ENCODE measurements at regions not wholly inside any gene's neighbourhood (a gene's known extent, or its start where the extent isn't known, plus 50 kb on each side); places are given as distances from the start of the nearest gene placed in this dataset.

DNA sequence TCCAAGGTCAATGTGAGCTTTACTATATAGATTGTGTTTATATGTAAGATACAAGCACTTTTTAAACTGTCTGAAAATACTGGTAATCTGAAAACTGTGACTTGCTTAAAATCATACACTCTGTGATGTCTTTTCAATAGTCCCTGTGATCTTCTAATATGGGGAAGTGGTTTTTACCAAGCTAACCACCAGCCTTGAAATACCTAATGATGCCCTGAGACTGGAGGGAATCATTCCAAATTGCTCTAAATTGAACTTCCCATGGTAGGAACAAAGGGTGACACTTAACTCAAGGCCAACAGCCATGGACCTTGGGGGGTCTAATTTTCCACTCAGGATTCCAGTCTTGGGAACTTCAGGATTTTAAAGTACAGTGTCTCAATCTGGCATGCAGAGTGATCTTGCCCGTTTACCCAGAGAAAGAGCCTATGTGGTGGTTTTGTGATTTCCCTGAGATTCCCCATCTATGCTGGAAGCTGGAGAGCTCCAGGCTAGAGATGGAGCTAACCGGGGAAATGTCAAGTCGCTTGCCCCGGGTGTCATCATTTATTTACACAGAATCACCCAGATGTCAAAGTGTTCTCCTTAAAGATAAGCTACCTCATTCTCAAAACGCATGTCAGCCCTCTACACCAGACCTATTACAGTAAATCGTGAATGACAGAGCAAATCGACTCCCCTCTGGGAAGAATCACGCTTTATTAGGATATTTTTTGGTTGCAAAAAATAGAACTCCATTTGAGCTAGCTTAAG, 198.5 kb downstream of the SP3 start:
- DNase-seq (ENCODE audit: low spot score) = no peak
- Mint-ChIP-seq H3K36me3 (ENCODE audit: low read depth, unreplicated experiment) (no peaks in the 10 kb centered on the region), H3K27me3 (ENCODE audit: unreplicated experiment) (no peaks in the 10 kb centered on the region), H3K4me1 (ENCODE audit: unreplicated experiment) (peaks cover 4% of the 10 kb centered on the region), H3K4me3 (ENCODE audit: unreplicated experiment) (no peak overlapping the region), H3K9me3 (ENCODE audit: unreplicated experiment) (no peaks in the 10 kb centered on the region), H3K27ac (ENCODE audit: unreplicated experiment) (no peak overlapping the region)
- TF ChIP-seq, protein P1, sequence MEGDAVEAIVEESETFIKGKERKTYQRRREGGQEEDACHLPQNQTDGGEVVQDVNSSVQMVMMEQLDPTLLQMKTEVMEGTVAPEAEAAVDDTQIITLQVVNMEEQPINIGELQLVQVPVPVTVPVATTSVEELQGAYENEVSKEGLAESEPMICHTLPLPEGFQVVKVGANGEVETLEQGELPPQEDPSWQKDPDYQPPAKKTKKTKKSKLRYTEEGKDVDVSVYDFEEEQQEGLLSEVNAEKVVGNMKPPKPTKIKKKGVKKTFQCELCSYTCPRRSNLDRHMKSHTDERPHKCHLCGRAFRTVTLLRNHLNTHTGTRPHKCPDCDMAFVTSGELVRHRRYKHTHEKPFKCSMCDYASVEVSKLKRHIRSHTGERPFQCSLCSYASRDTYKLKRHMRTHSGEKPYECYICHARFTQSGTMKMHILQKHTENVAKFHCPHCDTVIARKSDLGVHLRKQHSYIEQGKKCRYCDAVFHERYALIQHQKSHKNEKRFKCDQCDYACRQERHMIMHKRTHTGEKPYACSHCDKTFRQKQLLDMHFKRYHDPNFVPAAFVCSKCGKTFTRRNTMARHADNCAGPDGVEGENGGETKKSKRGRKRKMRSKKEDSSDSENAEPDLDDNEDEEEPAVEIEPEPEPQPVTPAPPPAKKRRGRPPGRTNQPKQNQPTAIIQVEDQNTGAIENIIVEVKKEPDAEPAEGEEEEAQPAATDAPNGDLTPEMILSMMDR (IDR thresholded peaks at IDR 0.05; ENCODE audit: unreplicated experiment) = no peak

DNA sequence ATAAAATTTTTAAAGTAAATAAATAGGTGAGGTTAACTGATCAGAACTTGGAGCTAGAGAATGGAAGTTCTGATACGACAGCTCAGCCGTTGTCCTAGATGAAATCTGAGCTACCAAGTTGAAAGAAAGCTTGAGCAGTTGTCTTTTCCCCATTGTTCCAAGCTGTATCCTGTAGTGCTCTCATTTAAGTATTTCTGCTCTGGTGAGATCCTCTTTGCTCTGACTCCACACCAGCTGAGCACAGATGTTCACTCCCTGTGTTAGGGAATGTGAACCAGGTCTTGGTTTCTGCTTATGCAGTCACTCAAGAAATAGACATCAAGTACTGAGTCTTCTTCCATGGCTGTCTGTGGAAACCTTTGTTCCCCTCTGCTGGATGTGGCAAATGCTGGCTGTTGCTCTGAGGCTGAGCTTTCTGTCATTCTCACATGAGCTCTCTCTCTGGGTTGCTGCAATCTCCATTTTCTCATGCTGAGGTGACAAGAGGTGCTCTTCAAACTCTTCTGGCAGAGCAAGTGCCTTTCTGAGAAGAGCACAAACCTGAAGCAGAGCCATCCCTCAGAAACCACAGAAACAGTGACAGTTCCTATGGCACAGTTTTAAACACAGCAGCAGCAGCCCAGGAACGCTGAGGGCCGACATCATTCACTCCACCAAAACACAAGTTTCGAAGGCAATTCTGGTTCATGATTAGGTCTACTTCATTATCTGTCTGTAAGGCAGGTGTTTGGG, 194.1 kb downstream of the SP3 start:
- H3K27ac Mint-ChIP-seq (ENCODE audit: unreplicated experiment) = no peak overlapping the region
- no peaks in the 10 kb centered on the region for H3K9me3 Mint-ChIP-seq (ENCODE audit: unreplicated experiment)
- DNase-seq (ENCODE audit: low spot score) = no peak
- H3K4me1 Mint-ChIP-seq (ENCODE audit: unreplicated experiment) = peaks cover 4% of the 10 kb centered on the region
- H3K27me3 Mint-ChIP-seq (ENCODE audit: unreplicated experiment) = peaks cover 4% of the 10 kb centered on the region
- TF ChIP-seq, protein P1 (IDR thresholded peaks at IDR 0.05; ENCODE audit: unreplicated experiment) = no peak
- no peak overlapping the region for H3K4me3 Mint-ChIP-seq (ENCODE audit: unreplicated experiment)
- no peaks in the 10 kb centered on the region for H3K36me3 Mint-ChIP-seq (ENCODE audit: low read depth, unreplicated experiment)

DNA sequence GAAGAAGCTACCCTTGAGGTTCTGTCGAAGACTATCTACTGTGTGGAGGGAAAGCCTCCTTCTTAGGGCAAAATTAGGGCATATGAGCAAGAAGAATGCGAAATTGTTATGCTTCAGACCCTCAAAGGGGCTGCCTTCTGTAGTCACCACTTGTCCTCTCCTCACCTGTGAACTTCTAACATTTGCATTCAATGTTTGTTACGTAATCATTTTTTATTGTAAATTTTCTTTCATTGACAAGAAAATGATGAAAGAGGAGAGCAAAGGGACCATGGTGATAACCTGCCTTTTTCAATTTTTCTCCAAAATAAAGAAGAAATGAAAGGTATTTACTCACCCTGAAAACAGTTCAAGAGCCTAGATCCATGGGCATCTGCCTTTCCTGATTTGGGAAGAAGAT, 193.0 kb downstream of the SP3 start:
- no peak overlapping the region for H3K4me3 Mint-ChIP-seq (ENCODE audit: unreplicated experiment)
- H3K27ac Mint-ChIP-seq (ENCODE audit: unreplicated experiment) = no peak overlapping the region
- H3K4me1 Mint-ChIP-seq (ENCODE audit: unreplicated experiment) = peaks cover 4% of the 10 kb centered on the region
- peaks cover 4% of the 10 kb centered on the region for H3K27me3 Mint-ChIP-seq (ENCODE audit: unreplicated experiment)
- H3K36me3 Mint-ChIP-seq (ENCODE audit: low read depth, unreplicated experiment) = no peaks in the 10 kb centered on the region
- TF ChIP-seq, protein P1 (IDR thresholded peaks at IDR 0.05; ENCODE audit: unreplicated experiment) = no peak
- no peaks in the 10 kb centered on the region for H3K9me3 Mint-ChIP-seq (ENCODE audit: unreplicated experiment)
- DNase-seq (ENCODE audit: low spot score) = no peak

DNA sequence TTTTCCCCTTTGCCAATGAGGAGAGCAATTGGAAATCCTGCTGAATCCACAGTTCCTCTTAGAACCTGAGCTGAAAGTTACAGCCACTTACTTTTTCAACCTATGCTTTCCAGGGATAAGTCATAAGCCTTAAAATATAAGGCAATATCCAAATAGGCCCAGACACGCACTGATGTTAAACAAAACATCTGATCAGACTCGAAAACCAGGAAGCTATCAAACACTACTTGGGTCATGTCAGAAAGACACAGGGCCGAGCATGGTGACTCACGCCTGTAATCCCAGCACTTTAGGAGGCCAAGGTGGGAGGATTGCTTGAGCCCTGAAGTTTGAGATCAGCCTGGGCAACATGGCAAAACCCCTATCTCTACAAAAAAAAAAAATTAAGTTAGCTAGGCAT, 192.1 kb downstream of the SP3 start:
- Mint-ChIP-seq H3K27me3 (ENCODE audit: unreplicated experiment) (peaks cover 4% of the 10 kb centered on the region), H3K27ac (ENCODE audit: unreplicated experiment) (no peak overlapping the region), H3K36me3 (ENCODE audit: low read depth, unreplicated experiment) (no peaks in the 10 kb centered on the region), H3K9me3 (ENCODE audit: unreplicated experiment) (no peaks in the 10 kb centered on the region), H3K4me1 (ENCODE audit: unreplicated experiment) (peaks cover 4% of the 10 kb centered on the region), H3K4me3 (ENCODE audit: unreplicated experiment) (no peak overlapping the region)
- no peak for DNase-seq (ENCODE audit: low spot score)
- TF ChIP-seq, protein P1 (IDR thresholded peaks at IDR 0.05; ENCODE audit: unreplicated experiment) = no peak

DNA sequence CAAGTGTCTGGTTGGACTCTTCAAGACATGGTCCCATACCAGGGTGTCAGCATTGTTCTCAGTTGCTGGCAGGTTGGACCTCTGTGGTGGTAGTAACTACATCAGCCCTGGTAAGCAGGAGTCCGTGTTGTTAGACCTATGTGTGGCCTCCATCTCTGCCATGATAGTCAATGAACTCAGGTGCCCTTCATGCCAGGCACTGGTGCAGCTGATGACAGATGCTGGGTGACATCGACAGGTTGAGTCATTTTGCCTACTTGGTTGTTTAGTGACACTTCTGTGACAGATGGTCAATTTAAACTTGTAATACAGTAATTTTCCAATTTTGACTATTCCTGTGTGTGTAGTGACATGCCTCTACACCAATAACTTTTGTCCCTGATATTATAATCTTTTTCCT, 189.7 kb downstream of the SP3 start:
- H3K27me3 Mint-ChIP-seq (ENCODE audit: unreplicated experiment) = peaks cover 4% of the 10 kb centered on the region
- H3K4me1 Mint-ChIP-seq (ENCODE audit: unreplicated experiment) = peaks cover 4% of the 10 kb centered on the region
- H3K9me3 Mint-ChIP-seq (ENCODE audit: unreplicated experiment) = no peaks in the 10 kb centered on the region
- no peak overlapping the region for H3K4me3 Mint-ChIP-seq (ENCODE audit: unreplicated experiment)
- no peak for DNase-seq (ENCODE audit: low spot score)
- H3K36me3 Mint-ChIP-seq (ENCODE audit: low read depth, unreplicated experiment) = no peaks in the 10 kb centered on the region
- no peak overlapping the region for H3K27ac Mint-ChIP-seq (ENCODE audit: unreplicated experiment)
- TF ChIP-seq, protein P1 (IDR thresholded peaks at IDR 0.05; ENCODE audit: unreplicated experiment) = no peak

Data from endothelial cell (in vitro differentiated cells).